ENCODE measurements at regions not wholly inside any gene's neighbourhood (a gene's known extent, or its start where the extent isn't known, plus 50 kb on each side); places are given as distances from the start of the nearest gene placed in this dataset.

DNA sequence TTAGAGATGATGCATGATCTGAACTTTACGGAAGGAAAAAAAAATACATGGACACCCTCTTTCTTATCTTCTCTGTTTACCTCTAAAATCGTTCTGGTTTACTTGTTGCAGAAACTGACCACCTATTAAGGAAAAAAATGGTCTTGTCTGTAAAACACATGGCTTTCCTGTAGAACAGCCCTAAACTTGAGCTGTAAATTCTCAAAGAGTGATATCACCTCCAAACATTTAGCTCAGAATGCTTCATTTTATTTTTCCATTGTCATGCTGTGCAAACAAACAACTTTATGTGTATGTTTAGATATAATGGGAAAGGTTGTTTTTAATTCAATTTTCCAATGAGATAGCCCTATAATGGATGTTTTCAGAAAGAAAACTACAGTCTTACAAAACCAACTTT lies 237.4 kb upstream of the NR2F2 start:
- no peak overlapping the region for H3K9ac ChIP-seq (replicated peaks in 1 of 4; ENCODE audit: extremely low read depth in 1 of 4, low read depth in 3 of 4, low read length in 3 of 4)
- no peak overlapping the region for H2BK20ac ChIP-seq (ENCODE audit: low read length)
- WGBS, 2 experiments (ENCODE audit: extremely low coverage in 1 of 2, insufficient coverage in 1 of 2, insufficient read length in 1 of 2, insufficient replicate concordance in 2 of 2, low coverage in 1 of 2, low lambda C conversion rate in 2 of 2, missing lambda C conversion rate in 1 of 2) = 84% methylated on average over 2 of the region's 2 CpGs; no CpG with 5 or more reads in 1 of the 2 experiments
- no peak overlapping the region for H2BK15ac ChIP-seq (ENCODE audit: low read length)
- no peak overlapping the region for H2BK12ac ChIP-seq (ENCODE audit: low read depth, low read length)
- no peaks in the 10 kb centered on the region for H3K9me3 ChIP-seq (ENCODE audit: insufficient read depth in 2 of 2, low read depth in 1 of 2, low read length in 1 of 2)
- H3K27me3 ChIP-seq (replicated peaks in 1 of 4; ENCODE audit: control insufficient read depth in 3 of 4, extremely low read depth in 1 of 4, insufficient read depth in 3 of 4, low read length in 3 of 4) = peaks cover 13 to 30% (median 29%) of the 10 kb centered on the region in 4 experiments
- no peaks in the 10 kb centered on the region for H3K36me3 ChIP-seq (ENCODE audit: control insufficient read depth in 2 of 4, insufficient read depth in 4 of 4, low read length in 3 of 4)
- no peak overlapping the region for H3K14ac ChIP-seq (ENCODE audit: insufficient read length)
- no peak overlapping the region for H3K4ac ChIP-seq (replicated peaks; ENCODE audit: insufficient read length, low read depth, low read length)
- H3K23ac ChIP-seq (ENCODE audit: insufficient read length) = no peak overlapping the region
- H3K4me2 ChIP-seq (ENCODE audit: insufficient read depth in 1 of 2, low read depth in 2 of 2, low read length in 2 of 2) = no peak overlapping the region
- H3K79me2 ChIP-seq (ENCODE audit: control insufficient read depth in 1 of 2, insufficient read depth in 2 of 2, low read length in 2 of 2) = no peaks in the 10 kb centered on the region
- H2AK5ac ChIP-seq (ENCODE audit: low read depth, low read length) = no peak overlapping the region
- ChIA-PET POLR2A (ENCODE audit: partially characterized antibody) (no interaction called here), CTCF (ENCODE audit: partially characterized antibody) (interaction anchor here (1.1 kb wide), 1 partner anchor 22 kb away, joined by 4 read pairs; no protein-coding TSS in a partner anchor)
- no peak overlapping the region for H4K91ac ChIP-seq (replicated peaks; ENCODE audit: insufficient read length, low read length)
- DNase-seq (ENCODE audit: low read depth in 1 of 2, low spot score in 2 of 2) = no peak
- no peak overlapping the region for H4K5ac ChIP-seq (ENCODE audit: insufficient read length, low read depth, low read length)
- no peak overlapping the region for H2AFZ ChIP-seq (ENCODE audit: low read length)
- no peak overlapping the region for H3K56ac ChIP-seq (replicated peaks; ENCODE audit: insufficient read length, low read depth, low read length)
- FAIRE-seq = no peak
- no peak overlapping the region for H2BK120ac ChIP-seq (replicated peaks; ENCODE audit: low read depth, low read length)
- no peak overlapping the region for H3K4me3 ChIP-seq (ENCODE audit: extremely low read depth in 1 of 4, insufficient read depth in 2 of 4, low read depth in 3 of 4, low read length in 4 of 4)
- peaks cover 0 to 10% (median 7%) of the 10 kb centered on the region in 4 experiments; a peak in 4 of 7 replicates for H3K4me1 ChIP-seq (replicated peaks in 1 of 4; ENCODE audit: control insufficient read depth in 3 of 4, insufficient read depth in 4 of 4, low read length in 3 of 4)
- no peak overlapping the region for H4K8ac ChIP-seq (ENCODE audit: extremely low read depth, insufficient read depth, low read length)
- no peak overlapping the region for H3K18ac ChIP-seq (ENCODE audit: extremely low read depth, low read length)
- H3K79me1 ChIP-seq (ENCODE audit: low read depth, low read length) = no peaks in the 10 kb centered on the region
- H3K27ac ChIP-seq (ENCODE audit: low read depth, low read length) = no peak overlapping the region
- H3K23me2 ChIP-seq (ENCODE audit: low read depth, low read length) = no peaks in the 10 kb centered on the region
- TF ChIP-seq, protein P1, sequence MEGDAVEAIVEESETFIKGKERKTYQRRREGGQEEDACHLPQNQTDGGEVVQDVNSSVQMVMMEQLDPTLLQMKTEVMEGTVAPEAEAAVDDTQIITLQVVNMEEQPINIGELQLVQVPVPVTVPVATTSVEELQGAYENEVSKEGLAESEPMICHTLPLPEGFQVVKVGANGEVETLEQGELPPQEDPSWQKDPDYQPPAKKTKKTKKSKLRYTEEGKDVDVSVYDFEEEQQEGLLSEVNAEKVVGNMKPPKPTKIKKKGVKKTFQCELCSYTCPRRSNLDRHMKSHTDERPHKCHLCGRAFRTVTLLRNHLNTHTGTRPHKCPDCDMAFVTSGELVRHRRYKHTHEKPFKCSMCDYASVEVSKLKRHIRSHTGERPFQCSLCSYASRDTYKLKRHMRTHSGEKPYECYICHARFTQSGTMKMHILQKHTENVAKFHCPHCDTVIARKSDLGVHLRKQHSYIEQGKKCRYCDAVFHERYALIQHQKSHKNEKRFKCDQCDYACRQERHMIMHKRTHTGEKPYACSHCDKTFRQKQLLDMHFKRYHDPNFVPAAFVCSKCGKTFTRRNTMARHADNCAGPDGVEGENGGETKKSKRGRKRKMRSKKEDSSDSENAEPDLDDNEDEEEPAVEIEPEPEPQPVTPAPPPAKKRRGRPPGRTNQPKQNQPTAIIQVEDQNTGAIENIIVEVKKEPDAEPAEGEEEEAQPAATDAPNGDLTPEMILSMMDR (IDR thresholded peaks at IDR 0.05; ENCODE audit: control extremely low read depth in 1 of 3, insufficient read depth in 1 of 3, low read depth in 1 of 3, low read length in 3 of 3) = no peak
- TF ChIP-seq, protein P2, sequence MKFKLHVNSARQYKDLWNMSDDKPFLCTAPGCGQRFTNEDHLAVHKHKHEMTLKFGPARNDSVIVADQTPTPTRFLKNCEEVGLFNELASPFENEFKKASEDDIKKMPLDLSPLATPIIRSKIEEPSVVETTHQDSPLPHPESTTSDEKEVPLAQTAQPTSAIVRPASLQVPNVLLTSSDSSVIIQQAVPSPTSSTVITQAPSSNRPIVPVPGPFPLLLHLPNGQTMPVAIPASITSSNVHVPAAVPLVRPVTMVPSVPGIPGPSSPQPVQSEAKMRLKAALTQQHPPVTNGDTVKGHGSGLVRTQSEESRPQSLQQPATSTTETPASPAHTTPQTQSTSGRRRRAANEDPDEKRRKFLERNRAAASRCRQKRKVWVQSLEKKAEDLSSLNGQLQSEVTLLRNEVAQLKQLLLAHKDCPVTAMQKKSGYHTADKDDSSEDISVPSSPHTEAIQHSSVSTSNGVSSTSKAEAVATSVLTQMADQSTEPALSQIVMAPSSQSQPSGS (IDR thresholded peaks at IDR 0.05; ENCODE audit: low read length) = no peak
- TF ChIP-seq PHF8 (conservative IDR thresholded peaks at IDR 0.05; ENCODE audit: low read depth, low read length) (no peak), CHD2 (IDR thresholded peaks at IDR 0.05; ENCODE audit: low read length) (no peak), HDAC6 (IDR thresholded peaks at IDR 0.05; ENCODE audit: low read depth, low read length) (no peak), KDM1A (IDR thresholded peaks at IDR 0.05; ENCODE audit: borderline replicate concordance, low read length) (no peak), ASH2L (IDR thresholded peaks at IDR 0.05; ENCODE audit: low read length) (no peak), BACH1 (IDR thresholded peaks at IDR 0.05; ENCODE audit: low read length) (no peak)
- no peak overlapping the region for H2BK5ac ChIP-seq (ENCODE audit: low read depth, low read length)
- H4K20me1 ChIP-seq (replicated peaks in 1 of 2; ENCODE audit: control insufficient read depth in 1 of 2, insufficient read depth in 2 of 2, low read length in 2 of 2) = no peaks in the 10 kb centered on the region

Data from H1 (cell line).